H9 (cell line): ENCODE measurements at regions not wholly inside any gene's neighbourhood (a gene's known extent, or its start where the extent isn't known, plus 50 kb on each side); places are given as distances from the start of the nearest gene placed in this dataset.

ENCODE experiments used
- DNase-seq: peaks from one replicate; pipeline ENCODE4 v3.0.0-alpha.2; 2017
- H2AFZ ChIP-seq: one replicate; pipeline ENCODE4 v1.6.1; 2013; ENCODE audit warnings: mild to moderate bottlenecking, low read length, control low read depth, moderate library complexity
- H2AK5ac ChIP-seq: 2 replicates; pipeline ENCODE4 v1.6.1; 2013; ENCODE audit warnings: low read length, control low read depth, mixed read lengths; ENCODE audit not compliant: insufficient read length
- H2BK120ac ChIP-seq: one replicate; pipeline ENCODE4 v1.6.1; 2013; ENCODE audit warnings: low read depth, mild to moderate bottlenecking, low read length, control low read depth, inconsistent platforms; ENCODE audit not compliant: poor library complexity, severe bottlenecking
- H2BK12ac ChIP-seq: 2 replicates; pipeline ENCODE4 v1.6.1; 2013; ENCODE audit warnings: low read length, control low read depth, mixed read lengths, low read depth; ENCODE audit not compliant: insufficient read length
- H2BK15ac ChIP-seq: 2 replicates; pipeline ENCODE4 v1.6.1; 2013; ENCODE audit warnings: low read depth, low read length, control low read depth
- H2BK20ac ChIP-seq: one replicate; pipeline ENCODE4 v1.6.1; 2013; ENCODE audit warnings: low read depth, mild to moderate bottlenecking, low read length, control low read depth, inconsistent platforms; ENCODE audit not compliant: poor library complexity, severe bottlenecking
- H2BK5ac ChIP-seq: 2 replicates; pipeline ENCODE4 v1.6.1; 2013; ENCODE audit warnings: low read length, control low read depth, mixed read lengths; ENCODE audit not compliant: insufficient read length
- H3K14ac ChIP-seq: 2 replicates; pipeline ENCODE4 v1.6.1; 2013; ENCODE audit warnings: low read length, control low read depth; ENCODE audit not compliant: insufficient read depth
- H3K18ac ChIP-seq: 2 replicates; pipeline ENCODE4 v1.6.1; 2013; ENCODE audit warnings: low read depth, mild to moderate bottlenecking, mixed read lengths, low read length, control low read depth; ENCODE audit not compliant: insufficient read length
- H3K23ac ChIP-seq: 2 replicates; pipeline ENCODE4 v1.6.1; 2013; ENCODE audit warnings: low read length, control low read depth, mixed read lengths, low read depth; ENCODE audit not compliant: insufficient read length
- H3K23me2 ChIP-seq: 2 replicates; pipeline ENCODE4 v1.6.1; 2013; ENCODE audit warnings: low read depth, mild to moderate bottlenecking, mixed read lengths, low read length, control low read depth; ENCODE audit not compliant: insufficient read length, poor library complexity, severe bottlenecking
- H3K27ac ChIP-seq: 2 replicates; pipeline ENCODE4 v1.5.1; 2013; ENCODE audit warnings: low read length, control low read depth, mixed read lengths, low read depth; ENCODE audit not compliant: insufficient read length
- H3K27me3 ChIP-seq: 2 replicates; pipeline ENCODE4 v1.6.1; 2013; ENCODE audit warnings: low read length, control low read depth, inconsistent platforms; ENCODE audit not compliant: insufficient read depth
- H3K4ac ChIP-seq: 2 replicates; pipeline ENCODE4 v1.6.1; 2013; ENCODE audit warnings: low read depth, mild to moderate bottlenecking, control low read depth, inconsistent platforms, low read length, moderate library complexity
- H3K4me1 ChIP-seq: 2 replicates; pipeline ENCODE4 v1.6.1; 2013; ENCODE audit warnings: low read length, control low read depth, inconsistent platforms; ENCODE audit not compliant: insufficient read depth
- H3K4me2 ChIP-seq: 2 replicates; pipeline ENCODE4 v1.6.1; 2013; ENCODE audit warnings: low read length, control low read depth, mixed read lengths; ENCODE audit not compliant: insufficient read length, insufficient read depth
- H3K56ac ChIP-seq: 2 replicates; pipeline ENCODE4 v1.6.1; 2013; ENCODE audit warnings: low read depth, mild to moderate bottlenecking, mixed read lengths, low read length, control low read depth; ENCODE audit not compliant: insufficient read length
- H3K79me1 ChIP-seq: 2 replicates; pipeline ENCODE4 v1.6.1; 2013; ENCODE audit warnings: low read depth, mild to moderate bottlenecking, moderate library complexity, low read length, control low read depth, inconsistent platforms; ENCODE audit not compliant: insufficient read depth, poor library complexity, severe bottlenecking
- H3K79me2 ChIP-seq: 2 replicates; pipeline ENCODE4 v1.6.1; 2013; ENCODE audit warnings: low read length, control low read depth, inconsistent platforms; ENCODE audit not compliant: insufficient read depth
- H3K9ac ChIP-seq: 2 replicates; pipeline ENCODE4 v1.6.1; 2013; ENCODE audit warnings: low read length, control low read depth, mixed read lengths; ENCODE audit not compliant: insufficient read length; ENCODE audit errors: extremely low read depth
- H3K9me3 ChIP-seq: one replicate; pipeline ENCODE4 v1.6.1; 2013; ENCODE audit warnings: low read depth, low read length, inconsistent platforms; ENCODE audit not compliant: control insufficient read depth
- H3T11ph ChIP-seq: one replicate; pipeline ENCODE4 v1.6.1; 2013; ENCODE audit warnings: mild to moderate bottlenecking, low read length, control low read depth, inconsistent platforms
- H4K20me1 ChIP-seq: one replicate; pipeline ENCODE4 v1.6.1; 2013; ENCODE audit not compliant: control insufficient read depth, insufficient read length, insufficient read depth
- H4K5ac ChIP-seq: 2 replicates; pipeline ENCODE4 v1.6.1; 2013; ENCODE audit warnings: low read depth, mild to moderate bottlenecking, mixed read lengths, low read length, control low read depth; ENCODE audit not compliant: insufficient read length
- H4K8ac ChIP-seq: replicated peaks from 2 replicates; pipeline ENCODE4 v1.6.1; 2013; ENCODE audit warnings: low read length, control low read depth, mixed read lengths, low read depth; ENCODE audit not compliant: insufficient read length
- H4K91ac ChIP-seq: 2 replicates; pipeline ENCODE4 v1.6.1; 2013; ENCODE audit warnings: low read depth, mild to moderate bottlenecking, moderate library complexity, mixed read lengths, low read length, control low read depth; ENCODE audit not compliant: insufficient read length
- H3K27ac Mint-ChIP-seq, 3 experiments: 2 replicates in 2 of 3; 3 replicates in 1 of 3; pipeline ENCODE4 v1.8.0; 2020 to 2021; ENCODE audit warnings: mixed read lengths in 3 of 3, mild to moderate bottlenecking in 1 of 3, moderate library complexity in 1 of 3
- H3K27me3 Mint-ChIP-seq: 2 replicates; pipeline ENCODE4 v1.8.0; 2021; ENCODE audit warnings: low read depth, mild to moderate bottlenecking, moderate library complexity, mixed read lengths
- H3K36me3 Mint-ChIP-seq, 3 experiments: 2 replicates in 2 of 3; 3 replicates in 1 of 3; pipeline ENCODE4 v1.8.0; 2020 to 2021; ENCODE audit warnings: low read depth in 3 of 3, mixed read lengths in 3 of 3; ENCODE audit not compliant: insufficient read depth in 1 of 3
- H3K4me1 Mint-ChIP-seq, 2 experiments: 2 replicates each; pipeline ENCODE4 v1.8.0; 2020; ENCODE audit warnings: mixed read lengths in 2 of 2
- H3K4me3 Mint-ChIP-seq, 2 experiments: 2 replicates in 1 of 2; 3 replicates in 1 of 2; pipeline ENCODE4 v1.8.0; 2020 to 2021; ENCODE audit warnings: mild to moderate bottlenecking in 2 of 2, mixed read lengths in 2 of 2, moderate library complexity in 1 of 2
- H3K9me3 Mint-ChIP-seq, 2 experiments: 2 replicates in 1 of 2; 3 replicates in 1 of 2; pipeline ENCODE4 v1.8.0; 2020; ENCODE audit warnings: mild to moderate bottlenecking in 2 of 2, mixed read lengths in 2 of 2, moderate library complexity in 1 of 2
- WGBS: extraction: QIAGEN DNeasy Blood & Tissue Kit; methylation state at CpG from one replicate; pipeline ENCODE4 v1.1.7; 2013; ENCODE audit warnings: missing lambda C conversion rate, low lambda C conversion rate, mixed read lengths; ENCODE audit not compliant: insufficient read length; ENCODE audit errors: extremely low coverage; 5-methylcytosine and 5-hydroxymethylcytosine counted together
- TF ChIP-seq, protein P1 (sequence below): fragments of 200-600 bp; sonication (generic); conservative IDR thresholded peaks from 3 replicates; pipeline ENCODE4 v1.8.0; 2021; ENCODE audit warnings: antibody characterized with exemption, mild to moderate bottlenecking

DNA sequence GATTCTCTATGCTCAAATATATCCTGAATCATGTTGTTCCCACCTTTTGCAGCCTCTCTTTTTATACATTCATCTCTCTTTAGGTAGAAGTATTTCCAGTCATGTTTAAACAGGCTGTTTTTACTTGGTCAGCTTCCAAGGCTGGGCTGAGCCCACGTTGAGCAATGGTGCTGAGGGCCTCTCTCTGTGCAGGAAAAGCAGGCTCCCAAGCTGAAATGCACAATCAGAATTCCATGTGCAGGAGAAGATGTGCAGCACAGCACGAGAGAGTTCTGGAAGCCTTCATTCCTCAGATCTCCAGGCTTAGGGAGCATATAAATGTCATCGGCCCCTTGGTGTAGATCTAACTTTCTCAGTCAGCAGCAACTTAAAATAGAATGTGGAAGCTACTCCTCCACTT, 588.5 kb downstream of the TNS3 start:
- no peak overlapping the region for H2AK5ac ChIP-seq

More for the DNA sequence above, 588.5 kb downstream of the TNS3 start:
- Mint-ChIP-seq H3K36me3 (no peaks in the 10 kb centered on the region), H3K9me3 (no peaks in the 10 kb centered on the region), H3K27ac (no peak overlapping the region), H3K4me3 (no peak overlapping the region), H3K27me3 (no peaks in the 10 kb centered on the region), H3K4me1 (no peaks in the 10 kb centered on the region)
- Histone ChIP-seq H3K14ac (no peak overlapping the region), H3K27me3 (no peaks in the 10 kb centered on the region), H3K79me1 (no peaks in the 10 kb centered on the region), H3K23ac (no peak overlapping the region), H3K4ac (no peak overlapping the region), H3K9me3 (no peaks in the 10 kb centered on the region), H4K5ac (no peak overlapping the region), H3K23me2 (no peaks in the 10 kb centered on the region), H2BK5ac (no peak overlapping the region), H2BK20ac (no peak overlapping the region), H2BK15ac (no peak overlapping the region), H3K27ac (no peak overlapping the region), H2BK120ac (no peak overlapping the region), H3K56ac (no peak overlapping the region), H4K91ac (no peak overlapping the region), H3K4me1 (no peaks in the 10 kb centered on the region), H2AFZ (no peak overlapping the region), H3K18ac (no peak overlapping the region), H3K9ac (no peak overlapping the region), H3K4me2 (no peak overlapping the region), H3K79me2 (no peaks in the 10 kb centered on the region), H4K20me1 (no peaks in the 10 kb centered on the region), H2BK12ac (no peak overlapping the region), H4K8ac (no peak overlapping the region), H3T11ph (no peak overlapping the region)
- WGBS: no CpG with 5 or more reads among the region's 3 CpGs
- TF ChIP-seq, protein P1, sequence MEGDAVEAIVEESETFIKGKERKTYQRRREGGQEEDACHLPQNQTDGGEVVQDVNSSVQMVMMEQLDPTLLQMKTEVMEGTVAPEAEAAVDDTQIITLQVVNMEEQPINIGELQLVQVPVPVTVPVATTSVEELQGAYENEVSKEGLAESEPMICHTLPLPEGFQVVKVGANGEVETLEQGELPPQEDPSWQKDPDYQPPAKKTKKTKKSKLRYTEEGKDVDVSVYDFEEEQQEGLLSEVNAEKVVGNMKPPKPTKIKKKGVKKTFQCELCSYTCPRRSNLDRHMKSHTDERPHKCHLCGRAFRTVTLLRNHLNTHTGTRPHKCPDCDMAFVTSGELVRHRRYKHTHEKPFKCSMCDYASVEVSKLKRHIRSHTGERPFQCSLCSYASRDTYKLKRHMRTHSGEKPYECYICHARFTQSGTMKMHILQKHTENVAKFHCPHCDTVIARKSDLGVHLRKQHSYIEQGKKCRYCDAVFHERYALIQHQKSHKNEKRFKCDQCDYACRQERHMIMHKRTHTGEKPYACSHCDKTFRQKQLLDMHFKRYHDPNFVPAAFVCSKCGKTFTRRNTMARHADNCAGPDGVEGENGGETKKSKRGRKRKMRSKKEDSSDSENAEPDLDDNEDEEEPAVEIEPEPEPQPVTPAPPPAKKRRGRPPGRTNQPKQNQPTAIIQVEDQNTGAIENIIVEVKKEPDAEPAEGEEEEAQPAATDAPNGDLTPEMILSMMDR: no peak
- DNase-seq: no peak
